OCI-LY3 (cell line): ENCODE measurements at regions not wholly inside any gene's neighbourhood (a gene's known extent, or its start where the extent isn't known, plus 50 kb on each side); places are given as distances from the start of the nearest gene placed in this dataset.

Experiments
- H2AFZ ChIP-seq: fragments of 200-600, 300-600 bp; shearing (Covaris generic); 2 replicates; pipeline ENCODE4 v1.6.0; 2014; ENCODE audit warnings: antibody characterized with exemption, low read depth, low read length
- H3K27ac ChIP-seq: fragments of 200-600, 300-600 bp; sonication (generic); 2 replicates; pipeline ENCODE4 v1.5.1; 2014; ENCODE audit warnings: mild to moderate bottlenecking, low read length, moderate library complexity, mixed read lengths
- H3K27me3 ChIP-seq: fragments of 200-600, 300-600 bp; sonication (generic); 2 replicates; pipeline ENCODE4 v1.6.1; 2014; ENCODE audit warnings: low read depth, low read length, mixed read lengths
- H3K36me3 ChIP-seq: fragments of 200-600, 300-600 bp; sonication (generic); replicated peaks from 2 replicates; pipeline ENCODE3; 2014; ENCODE audit warnings: low read depth, low read length, mixed read lengths
- H3K4me1 ChIP-seq: fragments of 300-600, 200-600 bp; sonication (generic); 2 replicates; pipeline ENCODE4 v1.6.1; 2014; ENCODE audit warnings: low read length, mixed read lengths
- H3K4me2 ChIP-seq: fragments of 200-600, 300-600 bp; sonication (generic); 2 replicates; pipeline ENCODE4 v1.6.1; 2014; ENCODE audit warnings: low read length, mixed read lengths
- H3K4me3 ChIP-seq: fragments of 300-600, 200-600 bp; sonication (generic); 2 replicates; pipeline ENCODE4 v1.5.1; 2014; ENCODE audit warnings: antibody characterized with exemption, mild to moderate bottlenecking, low read length, moderate library complexity
- H3K79me2 ChIP-seq: fragments of 300-600, 200-600 bp; shearing (Covaris generic); 2 replicates; pipeline ENCODE4 v1.6.1; 2014; ENCODE audit warnings: mild to moderate bottlenecking, low read length, mixed read lengths
- H3K9ac ChIP-seq: fragments of 300-600, 200-600 bp; shearing (Covaris generic); 2 replicates; pipeline ENCODE4 v1.6.0; 2014; ENCODE audit warnings: mild to moderate bottlenecking, low read length, moderate library complexity
- H3K9me3 ChIP-seq: fragments of 200-600, 300-600 bp; shearing (Covaris generic); 2 replicates; pipeline ENCODE4 v1.6.1; 2014; ENCODE audit warnings: low read length, mixed read lengths; ENCODE audit not compliant: insufficient read depth
- H4K20me1 ChIP-seq: fragments of 200-600, 300-600 bp; sonication (generic); 2 replicates; pipeline ENCODE4 v1.6.1; 2016; ENCODE audit warnings: low read length, mixed read lengths; ENCODE audit not compliant: insufficient read depth
- CTCF ChIP-seq: fragments of 200-600, 300-600 bp; sonication (generic); IDR thresholded peaks from 2 replicates; pipeline ENCODE4 v1.5.1; 2014; ENCODE audit warnings: antibody characterized with exemption, low read length, low read depth
- EZH2phosphoT487 ChIP-seq: fragments of 200-600 bp; shearing (Covaris generic); IDR thresholded peaks from 2 replicates; pipeline ENCODE4 v1.6.1; 2018; ENCODE audit warnings: antibody characterized with exemption, mixed run types, low read depth

- H3K36me3 ChIP-seq: no peaks in the 10 kb centered on the region
- H3K4me1 ChIP-seq: no peaks in the 10 kb centered on the region
- no peak overlapping the region for H2AFZ ChIP-seq
- H3K9me3 ChIP-seq: no peaks in the 10 kb centered on the region
- no peak for TF ChIP-seq CTCF
- no peak for TF ChIP-seq EZH2phosphoT487
- H3K79me2 ChIP-seq: no peaks in the 10 kb centered on the region
- no peak overlapping the region for H3K9ac ChIP-seq
- no peak overlapping the region for H3K27ac ChIP-seq
- H3K27me3 ChIP-seq: no peaks in the 10 kb centered on the region
- no peaks in the 10 kb centered on the region for H4K20me1 ChIP-seq
- H3K4me2 ChIP-seq: no peak overlapping the region
- no peak overlapping the region for H3K4me3 ChIP-seq
Observed at GRCh38 chr20:7080472-7080871, 313.0 kb downstream of the BMP2 start.

GRCh38 chr20:7085467-7085866 is 318.0 kb downstream of the BMP2 start:
- Histone ChIP-seq H3K9me3 (no peaks in the 10 kb centered on the region), H4K20me1 (no peaks in the 10 kb centered on the region), H2AFZ (no peak overlapping the region), H3K9ac (no peak overlapping the region), H3K36me3 (no peaks in the 10 kb centered on the region), H3K4me2 (no peak overlapping the region), H3K4me3 (no peak overlapping the region), H3K79me2 (no peaks in the 10 kb centered on the region), H3K27me3 (no peaks in the 10 kb centered on the region), H3K4me1 (no peaks in the 10 kb centered on the region), H3K27ac (no peak overlapping the region)
- TF ChIP-seq CTCF (no peak), EZH2phosphoT487 (no peak)

GRCh38 chr20:7087803-7088202 is 320.3 kb downstream of the BMP2 start:
- Histone ChIP-seq H3K27me3 (no peaks in the 10 kb centered on the region), H4K20me1 (no peaks in the 10 kb centered on the region)

GRCh38 chr20:7090001-7090400 is 322.5 kb downstream of the BMP2 start:
- H3K9ac ChIP-seq: no peak overlapping the region
- no peak overlapping the region for H2AFZ ChIP-seq
- H3K79me2 ChIP-seq: no peaks in the 10 kb centered on the region
- no peak overlapping the region for H3K4me3 ChIP-seq
- H3K36me3 ChIP-seq: no peaks in the 10 kb centered on the region
- H3K4me2 ChIP-seq: no peak overlapping the region
- no peaks in the 10 kb centered on the region for H4K20me1 ChIP-seq
- TF ChIP-seq CTCF (no peak), EZH2phosphoT487 (no peak)
- no peaks in the 10 kb centered on the region for H3K27me3 ChIP-seq
- H3K4me1 ChIP-seq: no peaks in the 10 kb centered on the region
- no peak overlapping the region for H3K27ac ChIP-seq
- no peaks in the 10 kb centered on the region for H3K9me3 ChIP-seq

More at GRCh38 chr20:7087803-7088202, 320.3 kb downstream of the BMP2 start:
- H3K79me2 ChIP-seq: no peaks in the 10 kb centered on the region
- no peak overlapping the region for H3K4me2 ChIP-seq
- no peaks in the 10 kb centered on the region for H3K36me3 ChIP-seq
- H3K9me3 ChIP-seq: no peaks in the 10 kb centered on the region
- H3K27ac ChIP-seq: no peak overlapping the region
- no peak overlapping the region for H2AFZ ChIP-seq
- H3K4me1 ChIP-seq: no peaks in the 10 kb centered on the region
- H3K4me3 ChIP-seq: no peak overlapping the region
- TF ChIP-seq CTCF (no peak), EZH2phosphoT487 (no peak)
- H3K9ac ChIP-seq: no peak overlapping the region
